GM23338 (cell line): ENCODE measurements at regions not wholly inside any gene's neighbourhood (a gene's known extent, or its start where the extent isn't known, plus 50 kb on each side); places are given as distances from the start of the nearest gene placed in this dataset.

Experiments
- ATAC-seq: fragments of 200-7000 bp; cut with Tn5 transposase; 3 replicates; pipeline ENCODE4 v1.9.1; 2020
- DNase-seq: peaks from one replicate; pipeline ENCODE4 v3.0.0-alpha.2; 2015; ENCODE audit warnings: low spot score
- H2AFZ ChIP-seq: fragments of 200-600 bp; sonication (generic); 2 replicates; pipeline ENCODE4 v1.8.0; 2016; ENCODE audit warnings: antibody characterized with exemption, mild to moderate bottlenecking, moderate library complexity
- H3F3A ChIP-seq: fragments of 200-600 bp; sonication (generic); replicated peaks from 2 replicates; pipeline ENCODE4 v1.8.0; 2017; ENCODE audit warnings: antibody characterized with exemption, mixed run types, low read depth
- H3K27ac ChIP-seq: fragments of 200-600 bp; sonication (generic); 2 replicates; pipeline ENCODE4 v1.6.1; 2016; ENCODE audit warnings: low read depth
- H3K27me3 ChIP-seq: fragments of 200-600 bp; sonication (generic); 2 replicates; pipeline ENCODE4 v1.8.0; 2016; ENCODE audit warnings: mild to moderate bottlenecking, mixed run types, moderate library complexity; ENCODE audit not compliant: insufficient read depth
- H3K36me3 ChIP-seq: fragments of 200-600 bp; sonication (generic); 2 replicates; pipeline ENCODE4 v1.8.0; 2016; ENCODE audit warnings: mild to moderate bottlenecking; ENCODE audit not compliant: insufficient read depth
- H3K4me1 ChIP-seq: fragments of 200-600 bp; sonication (generic); 2 replicates; pipeline ENCODE4 v1.8.0; 2016; ENCODE audit warnings: mild to moderate bottlenecking, moderate library complexity; ENCODE audit not compliant: insufficient read depth
- H3K4me2 ChIP-seq: fragments of 200-600 bp; sonication (generic); 2 replicates; pipeline ENCODE4 v1.7.1; 2017; ENCODE audit warnings: mixed run types
- H3K4me3 ChIP-seq: fragments of 200-600 bp; sonication (generic); 2 replicates; pipeline ENCODE4 v1.6.1; 2016; ENCODE audit warnings: mixed run types
- H3K79me2 ChIP-seq: fragments of 200-600 bp; sonication (generic); replicated peaks from 2 replicates; pipeline ENCODE4 v1.8.0; 2017; ENCODE audit warnings: mild to moderate bottlenecking; ENCODE audit not compliant: insufficient read depth
- H3K9me2 ChIP-seq: fragments of 200-600 bp; sonication (generic); 2 replicates; pipeline ENCODE4 v1.8.0; 2017; ENCODE audit not compliant: insufficient read depth
- H4K20me1 ChIP-seq: fragments of 200-600 bp; sonication (generic); replicated peaks from 2 replicates; pipeline ENCODE4 v1.8.0; 2017; ENCODE audit warnings: mild to moderate bottlenecking; ENCODE audit not compliant: insufficient read depth
- H3K27ac Mint-ChIP-seq: 2 replicates; pipeline ENCODE4 v1.8.0; 2020; ENCODE audit warnings: inconsistent platforms, mild to moderate bottlenecking, moderate library complexity, mixed read lengths
- H3K27me3 Mint-ChIP-seq: 3 replicates; pipeline ENCODE4 v1.8.0; 2022; ENCODE audit warnings: low read depth, mild to moderate bottlenecking, moderate library complexity, mixed read lengths, inconsistent platforms; ENCODE audit not compliant: insufficient read depth, poor library complexity
- H3K36me3 Mint-ChIP-seq: 3 replicates; pipeline ENCODE4 v1.8.0; 2021; ENCODE audit warnings: low read depth, mild to moderate bottlenecking, inconsistent platforms, moderate library complexity, mixed read lengths
- H3K4me1 Mint-ChIP-seq: 3 replicates; pipeline ENCODE4 v1.8.0; 2020; ENCODE audit warnings: mild to moderate bottlenecking, inconsistent platforms, mixed read lengths
- H3K4me3 Mint-ChIP-seq: 3 replicates; pipeline ENCODE4 v1.8.0; 2021; ENCODE audit warnings: moderate library complexity, mild to moderate bottlenecking, inconsistent platforms, mixed read lengths
- H3K9me3 Mint-ChIP-seq: 3 replicates; pipeline ENCODE4 v1.8.0; 2020; ENCODE audit warnings: moderate library complexity, mild to moderate bottlenecking, inconsistent platforms, mixed read lengths
- CREB1 ChIP-seq: fragments of 250-450 bp; sonication (Bioruptor Pico); IDR thresholded peaks from 2 replicates; pipeline ENCODE4 v1.5.0; 2020; ENCODE audit warnings: low read depth, mild to moderate bottlenecking, moderate library complexity
- POLR2AphosphoS5 ChIP-seq: IDR thresholded peaks from 2 replicates; pipeline ENCODE4 v1.6.1; 2016; ENCODE audit warnings: antibody characterized with exemption, low read depth
- ZNF114 ChIP-seq: fragments of 250-450 bp; sonication (Bioruptor Pico); IDR thresholded peaks from 2 replicates; pipeline ENCODE4 v1.5.0; 2020; ENCODE audit warnings: mild to moderate bottlenecking, moderate library complexity
- ZNF331 ChIP-seq: fragments of 250-450 bp; sonication (Bioruptor Pico); IDR thresholded peaks from 2 replicates; pipeline ENCODE4 v1.5.0; 2020; ENCODE audit warnings: low read depth, mild to moderate bottlenecking, moderate library complexity
- TF ChIP-seq, protein P1 (sequence below): fragments of 250-450 bp; sonication (Bioruptor Pico); IDR thresholded peaks from 2 replicates; pipeline ENCODE4 v1.5.0; 2020; ENCODE audit warnings: mild to moderate bottlenecking, moderate library complexity

DNA sequence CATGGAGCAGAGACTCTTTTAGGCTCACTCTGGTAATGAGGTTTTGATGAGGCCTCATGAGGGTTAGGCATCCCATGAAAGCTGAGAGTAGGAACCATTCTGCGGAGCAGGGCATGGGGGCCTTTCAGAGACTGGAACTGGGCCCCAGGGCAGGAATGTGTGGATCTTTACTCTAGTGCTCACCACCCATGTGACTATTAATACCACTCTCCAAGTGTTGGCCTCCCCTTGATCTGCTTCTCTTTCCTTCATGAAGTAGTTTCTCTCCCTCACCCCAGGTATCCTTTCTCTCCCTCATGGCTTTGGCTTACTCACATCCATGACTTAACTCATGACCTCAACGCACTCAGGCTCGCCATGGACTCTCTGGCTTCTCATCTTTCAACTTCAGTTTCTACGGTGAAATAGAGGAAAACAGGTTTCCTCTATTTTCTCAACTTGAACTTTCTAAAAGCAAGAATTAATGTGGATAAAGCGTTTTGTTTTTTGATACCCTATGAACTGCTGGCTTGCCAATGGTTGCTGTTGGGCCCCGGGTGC lies 50.5 kb upstream of the GADD45A start:
- no peak for DNase-seq
- no peaks in the 10 kb centered on the region for H3K9me2 ChIP-seq

More for the DNA sequence above, 50.5 kb upstream of the GADD45A start:
- no peaks in the 10 kb centered on the region; the same call in 1 of the 2 replicates for H3K4me1 ChIP-seq
- ATAC-seq, result no peak
- H3K27ac Mint-ChIP-seq, result no peak overlapping the region
- H3K9me3 Mint-ChIP-seq, result no peaks in the 10 kb centered on the region
- no peaks in the 10 kb centered on the region for H3K27me3 ChIP-seq
- H3K79me2 ChIP-seq, result no peaks in the 10 kb centered on the region
- H3K27me3 Mint-ChIP-seq, result peaks cover 1% of the 10 kb centered on the region
- H3K36me3 ChIP-seq, result no peaks in the 10 kb centered on the region
- H4K20me1 ChIP-seq, result no peaks in the 10 kb centered on the region
- H3F3A ChIP-seq, result no peaks in the 10 kb centered on the region
- no peak overlapping the region for H3K4me3 Mint-ChIP-seq
- no peak overlapping the region for H3K4me3 ChIP-seq
- no peak overlapping the region for H3K27ac ChIP-seq
- H3K4me2 ChIP-seq, result no peak overlapping the region
- H2AFZ ChIP-seq, result peak overlapping the region; percentile 14; the same call in 1 of the 2 replicates
- peaks cover 9% of the 10 kb centered on the region for H3K4me1 Mint-ChIP-seq
- H3K36me3 Mint-ChIP-seq, result no peaks in the 10 kb centered on the region
- TF ChIP-seq, protein P1, sequence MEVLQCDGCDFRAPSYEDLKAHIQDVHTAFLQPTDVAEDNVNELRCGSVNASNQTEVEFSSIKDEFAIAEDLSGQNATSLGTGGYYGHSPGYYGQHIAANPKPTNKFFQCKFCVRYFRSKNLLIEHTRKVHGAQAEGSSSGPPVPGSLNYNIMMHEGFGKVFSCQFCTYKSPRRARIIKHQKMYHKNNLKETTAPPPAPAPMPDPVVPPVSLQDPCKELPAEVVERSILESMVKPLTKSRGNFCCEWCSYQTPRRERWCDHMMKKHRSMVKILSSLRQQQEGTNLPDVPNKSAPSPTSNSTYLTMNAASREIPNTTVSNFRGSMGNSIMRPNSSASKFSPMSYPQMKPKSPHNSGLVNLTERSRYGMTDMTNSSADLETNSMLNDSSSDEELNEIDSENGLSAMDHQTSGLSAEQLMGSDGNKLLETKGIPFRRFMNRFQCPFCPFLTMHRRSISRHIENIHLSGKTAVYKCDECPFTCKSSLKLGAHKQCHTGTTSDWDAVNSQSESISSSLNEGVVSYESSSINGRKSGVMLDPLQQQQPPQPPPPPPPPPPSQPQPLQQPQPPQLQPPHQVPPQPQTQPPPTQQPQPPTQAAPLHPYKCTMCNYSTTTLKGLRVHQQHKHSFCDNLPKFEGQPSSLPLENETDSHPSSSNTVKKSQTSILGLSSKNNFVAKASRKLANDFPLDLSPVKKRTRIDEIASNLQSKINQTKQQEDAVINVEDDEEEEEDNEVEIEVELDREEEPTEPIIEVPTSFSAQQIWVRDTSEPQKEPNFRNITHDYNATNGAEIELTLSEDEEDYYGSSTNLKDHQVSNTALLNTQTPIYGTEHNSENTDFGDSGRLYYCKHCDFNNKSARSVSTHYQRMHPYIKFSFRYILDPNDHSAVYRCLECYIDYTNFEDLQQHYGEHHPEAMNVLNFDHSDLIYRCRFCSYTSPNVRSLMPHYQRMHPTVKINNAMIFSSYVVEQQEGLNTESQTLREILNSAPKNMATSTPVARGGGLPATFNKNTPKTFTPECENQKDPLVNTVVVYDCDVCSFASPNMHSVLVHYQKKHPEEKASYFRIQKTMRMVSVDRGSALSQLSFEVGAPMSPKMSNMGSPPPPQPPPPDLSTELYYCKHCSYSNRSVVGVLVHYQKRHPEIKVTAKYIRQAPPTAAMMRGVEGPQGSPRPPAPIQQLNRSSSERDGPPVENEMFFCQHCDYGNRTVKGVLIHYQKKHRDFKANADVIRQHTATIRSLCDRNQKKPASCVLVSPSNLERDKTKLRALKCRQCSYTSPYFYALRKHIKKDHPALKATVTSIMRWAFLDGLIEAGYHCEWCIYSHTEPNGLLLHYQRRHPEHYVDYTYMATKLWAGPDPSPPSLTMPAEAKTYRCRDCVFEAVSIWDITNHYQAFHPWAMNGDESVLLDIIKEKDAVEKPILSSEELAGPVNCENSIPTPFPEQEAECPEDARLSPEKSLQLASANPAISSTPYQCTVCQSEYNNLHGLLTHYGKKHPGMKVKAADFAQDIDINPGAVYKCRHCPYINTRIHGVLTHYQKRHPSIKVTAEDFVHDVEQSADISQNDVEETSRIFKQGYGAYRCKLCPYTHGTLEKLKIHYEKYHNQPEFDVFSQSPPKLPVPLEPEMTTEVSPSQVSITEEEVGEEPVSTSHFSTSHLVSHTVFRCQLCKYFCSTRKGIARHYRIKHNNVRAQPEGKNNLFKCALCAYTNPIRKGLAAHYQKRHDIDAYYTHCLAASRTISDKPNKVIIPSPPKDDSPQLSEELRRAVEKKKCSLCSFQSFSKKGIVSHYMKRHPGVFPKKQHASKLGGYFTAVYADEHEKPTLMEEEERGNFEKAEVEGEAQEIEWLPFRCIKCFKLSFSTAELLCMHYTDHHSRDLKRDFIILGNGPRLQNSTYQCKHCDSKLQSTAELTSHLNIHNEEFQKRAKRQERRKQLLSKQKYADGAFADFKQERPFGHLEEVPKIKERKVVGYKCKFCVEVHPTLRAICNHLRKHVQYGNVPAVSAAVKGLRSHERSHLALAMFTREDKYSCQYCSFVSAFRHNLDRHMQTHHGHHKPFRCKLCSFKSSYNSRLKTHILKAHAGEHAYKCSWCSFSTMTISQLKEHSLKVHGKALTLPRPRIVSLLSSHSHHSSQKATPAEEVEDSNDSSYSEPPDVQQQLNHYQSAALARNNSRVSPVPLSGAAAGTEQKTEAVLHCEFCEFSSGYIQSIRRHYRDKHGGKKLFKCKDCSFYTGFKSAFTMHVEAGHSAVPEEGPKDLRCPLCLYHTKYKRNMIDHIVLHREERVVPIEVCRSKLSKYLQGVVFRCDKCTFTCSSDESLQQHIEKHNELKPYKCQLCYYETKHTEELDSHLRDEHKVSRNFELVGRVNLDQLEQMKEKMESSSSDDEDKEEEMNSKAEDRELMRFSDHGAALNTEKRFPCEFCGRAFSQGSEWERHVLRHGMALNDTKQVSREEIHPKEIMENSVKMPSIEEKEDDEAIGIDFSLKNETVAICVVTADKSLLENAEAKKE (CRISPR knock-in tag), result no peak
- no peak for TF ChIP-seq ZNF114 (CRISPR knock-in tag)
- no peak for TF ChIP-seq ZNF331 (CRISPR knock-in tag)
- TF ChIP-seq POLR2AphosphoS5, result no peak
- no peak for TF ChIP-seq CREB1 (CRISPR knock-in tag)
